ENCODE measurements at regions not wholly inside any gene's neighbourhood (a gene's known extent, or its start where the extent isn't known, plus 50 kb on each side); places are given as distances from the start of the nearest gene placed in this dataset.

DNA sequence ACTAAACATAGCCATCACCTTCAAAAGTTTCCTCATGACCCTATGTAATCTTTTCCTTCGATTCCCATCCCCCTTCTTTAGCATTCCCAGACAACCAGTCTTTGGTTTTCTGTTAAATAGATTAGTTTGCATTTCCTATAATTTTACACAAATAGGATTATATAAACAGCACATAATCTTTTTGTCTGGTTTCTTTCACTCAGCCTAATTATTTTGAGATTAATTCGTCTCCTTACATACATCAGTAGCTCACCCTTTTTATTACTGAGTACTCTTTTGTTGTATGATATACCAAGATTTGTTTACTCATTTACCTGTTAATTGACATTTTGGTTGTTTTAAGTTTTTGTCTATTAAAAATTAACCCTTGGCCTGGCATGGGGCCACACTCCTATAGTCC is 354.7 kb upstream of the CHRM2 start:
- TF ChIP-seq, protein P1, sequence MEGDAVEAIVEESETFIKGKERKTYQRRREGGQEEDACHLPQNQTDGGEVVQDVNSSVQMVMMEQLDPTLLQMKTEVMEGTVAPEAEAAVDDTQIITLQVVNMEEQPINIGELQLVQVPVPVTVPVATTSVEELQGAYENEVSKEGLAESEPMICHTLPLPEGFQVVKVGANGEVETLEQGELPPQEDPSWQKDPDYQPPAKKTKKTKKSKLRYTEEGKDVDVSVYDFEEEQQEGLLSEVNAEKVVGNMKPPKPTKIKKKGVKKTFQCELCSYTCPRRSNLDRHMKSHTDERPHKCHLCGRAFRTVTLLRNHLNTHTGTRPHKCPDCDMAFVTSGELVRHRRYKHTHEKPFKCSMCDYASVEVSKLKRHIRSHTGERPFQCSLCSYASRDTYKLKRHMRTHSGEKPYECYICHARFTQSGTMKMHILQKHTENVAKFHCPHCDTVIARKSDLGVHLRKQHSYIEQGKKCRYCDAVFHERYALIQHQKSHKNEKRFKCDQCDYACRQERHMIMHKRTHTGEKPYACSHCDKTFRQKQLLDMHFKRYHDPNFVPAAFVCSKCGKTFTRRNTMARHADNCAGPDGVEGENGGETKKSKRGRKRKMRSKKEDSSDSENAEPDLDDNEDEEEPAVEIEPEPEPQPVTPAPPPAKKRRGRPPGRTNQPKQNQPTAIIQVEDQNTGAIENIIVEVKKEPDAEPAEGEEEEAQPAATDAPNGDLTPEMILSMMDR (IDR thresholded peaks at IDR 0.05; ENCODE audit: control extremely low read depth in 1 of 3, insufficient read depth in 1 of 3, low read depth in 1 of 3, low read length in 3 of 3), result no peak
- TF ChIP-seq TAF1 (IDR thresholded peaks at IDR 0.05; ENCODE audit: low read depth, low read length), result no peak
- TF ChIP-seq SRF (IDR thresholded peaks at IDR 0.05; ENCODE audit: low read depth, low read length), result no peak
- TF ChIP-seq POLR2AphosphoS5 (IDR thresholded peaks at IDR 0.05; ENCODE audit: low read depth, low read length), result no peak
